ENCODE measurements at regions not wholly inside any gene's neighbourhood (a gene's known extent, or its start where the extent isn't known, plus 50 kb on each side); places are given as distances from the start of the nearest gene placed in this dataset.

DNA sequence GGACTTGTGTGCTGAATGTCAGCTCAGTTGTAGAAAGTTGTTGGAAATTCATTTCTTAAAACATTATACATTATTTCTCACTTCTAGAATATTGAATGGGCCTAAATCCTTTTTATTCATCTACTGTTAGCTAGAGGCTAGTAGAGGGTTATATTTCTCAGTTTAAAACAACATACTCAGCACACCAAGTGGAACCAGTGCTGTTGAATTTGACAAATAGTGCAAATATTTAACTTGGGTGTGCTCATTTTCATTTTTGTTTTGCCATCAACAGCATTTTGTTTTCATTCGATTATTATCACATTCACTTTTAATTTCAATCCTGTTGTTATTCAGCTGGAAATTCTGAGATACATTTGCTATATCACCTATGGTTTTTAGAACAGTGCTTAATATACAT, 269.4 kb upstream of the PEX5L start:
- no peak for DNase-seq (ENCODE audit: low read depth)
- TF ChIP-seq, protein P1, sequence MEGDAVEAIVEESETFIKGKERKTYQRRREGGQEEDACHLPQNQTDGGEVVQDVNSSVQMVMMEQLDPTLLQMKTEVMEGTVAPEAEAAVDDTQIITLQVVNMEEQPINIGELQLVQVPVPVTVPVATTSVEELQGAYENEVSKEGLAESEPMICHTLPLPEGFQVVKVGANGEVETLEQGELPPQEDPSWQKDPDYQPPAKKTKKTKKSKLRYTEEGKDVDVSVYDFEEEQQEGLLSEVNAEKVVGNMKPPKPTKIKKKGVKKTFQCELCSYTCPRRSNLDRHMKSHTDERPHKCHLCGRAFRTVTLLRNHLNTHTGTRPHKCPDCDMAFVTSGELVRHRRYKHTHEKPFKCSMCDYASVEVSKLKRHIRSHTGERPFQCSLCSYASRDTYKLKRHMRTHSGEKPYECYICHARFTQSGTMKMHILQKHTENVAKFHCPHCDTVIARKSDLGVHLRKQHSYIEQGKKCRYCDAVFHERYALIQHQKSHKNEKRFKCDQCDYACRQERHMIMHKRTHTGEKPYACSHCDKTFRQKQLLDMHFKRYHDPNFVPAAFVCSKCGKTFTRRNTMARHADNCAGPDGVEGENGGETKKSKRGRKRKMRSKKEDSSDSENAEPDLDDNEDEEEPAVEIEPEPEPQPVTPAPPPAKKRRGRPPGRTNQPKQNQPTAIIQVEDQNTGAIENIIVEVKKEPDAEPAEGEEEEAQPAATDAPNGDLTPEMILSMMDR (IDR thresholded peaks at IDR 0.05; ENCODE audit: low read length, missing control alignments), result no peak
- no peak overlapping the region for H3K4me3 ChIP-seq (replicated peaks; ENCODE audit: low read depth, low read length)

DNA sequence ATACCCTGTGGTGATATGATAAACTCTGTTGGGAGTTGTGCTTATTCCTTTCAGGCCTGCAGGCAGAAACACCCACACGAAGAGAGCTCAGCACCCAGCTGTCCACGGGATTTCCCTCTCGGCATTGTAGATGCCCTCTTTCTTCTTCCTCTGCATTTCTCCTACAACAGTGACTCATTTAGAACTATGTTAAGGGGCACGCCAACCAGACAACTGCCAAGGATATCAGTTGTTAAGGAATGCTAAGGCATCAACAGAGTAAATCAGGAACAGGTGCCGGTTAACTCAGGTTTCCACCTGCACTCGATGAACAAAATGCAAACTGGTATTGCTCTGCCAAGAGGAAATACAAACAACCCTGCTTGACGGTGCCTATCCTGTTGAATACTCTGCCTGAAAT, 270.0 kb upstream of the PEX5L start:
- DNase-seq (ENCODE audit: low read depth), result no peak
- TF ChIP-seq, protein P1 (IDR thresholded peaks at IDR 0.05; ENCODE audit: low read length, missing control alignments), result no peak
- no peak overlapping the region for H3K4me3 ChIP-seq (replicated peaks; ENCODE audit: low read depth, low read length)

DNA sequence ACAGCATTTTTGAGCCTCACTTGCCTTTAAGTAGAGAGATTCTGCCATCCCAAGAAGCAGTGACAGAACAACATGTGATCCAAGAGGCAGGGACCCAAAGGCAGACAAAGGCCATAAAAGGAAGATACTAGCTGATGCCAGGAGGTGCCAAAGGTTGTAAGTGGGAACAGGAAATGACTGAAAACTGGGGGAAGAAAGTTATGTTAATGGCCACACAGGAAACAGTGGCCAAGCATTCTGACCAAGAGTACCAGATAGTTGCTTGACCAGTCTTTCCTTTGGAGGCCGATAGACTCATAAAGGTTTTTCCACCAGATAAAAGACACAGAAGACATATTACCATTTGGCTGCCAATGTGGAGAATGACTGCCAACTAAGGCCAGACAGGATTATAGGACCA, 274.5 kb upstream of the PEX5L start:
- no peak for DNase-seq (ENCODE audit: low read depth)
- H3K4me3 ChIP-seq (replicated peaks; ENCODE audit: low read depth, low read length), result no peak overlapping the region
- TF ChIP-seq, protein P1 (IDR thresholded peaks at IDR 0.05; ENCODE audit: low read length, missing control alignments), result no peak

DNA sequence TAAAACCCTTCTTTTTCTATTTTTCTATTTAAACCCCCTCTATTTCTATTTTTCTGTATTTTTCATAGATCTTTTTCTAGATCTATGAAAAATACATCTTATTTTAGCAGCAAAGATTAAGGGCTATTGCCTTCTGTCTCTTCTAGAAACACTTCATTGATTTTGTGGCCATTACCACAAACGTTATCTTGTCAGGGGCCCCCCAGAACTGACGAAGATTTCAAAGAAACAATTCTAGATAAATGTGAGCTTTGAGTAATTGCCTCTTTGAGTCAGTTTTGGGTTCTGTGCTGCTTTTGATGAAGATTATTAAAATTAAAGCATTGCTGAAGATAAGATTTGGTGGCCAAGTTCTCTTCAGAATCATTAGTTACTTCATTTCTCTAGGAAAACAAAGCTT, 279.6 kb upstream of the PEX5L start:
- DNase-seq (ENCODE audit: low read depth), result no peak
- TF ChIP-seq, protein P1 (IDR thresholded peaks at IDR 0.05; ENCODE audit: low read length, missing control alignments), result no peak
- H3K4me3 ChIP-seq (replicated peaks; ENCODE audit: low read depth, low read length), result no peak overlapping the region

DNA sequence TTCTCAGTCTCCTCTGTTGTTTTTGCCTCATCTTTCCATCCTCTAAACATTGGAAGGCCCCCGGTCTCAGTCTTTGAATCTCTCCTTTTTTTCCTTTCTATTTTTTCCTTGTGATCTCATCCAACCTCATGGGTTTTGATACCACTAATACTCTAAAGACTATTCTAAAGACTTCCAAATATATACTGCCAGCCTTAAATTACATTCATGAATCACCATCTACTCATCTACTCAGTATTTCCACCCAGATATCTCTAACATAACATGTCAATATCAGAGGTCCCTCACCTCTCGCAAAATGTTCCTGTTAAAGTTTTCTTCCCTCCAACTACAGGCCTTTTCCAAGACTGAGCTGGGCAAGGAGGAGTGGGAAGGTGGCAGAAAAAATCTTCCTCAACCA, 282.5 kb upstream of the TTC14 start:
- DNase-seq (ENCODE audit: low read depth), result no peak
- no peak overlapping the region for H3K4me3 ChIP-seq (replicated peaks; ENCODE audit: low read depth, low read length)
- TF ChIP-seq, protein P1 (IDR thresholded peaks at IDR 0.05; ENCODE audit: low read length, missing control alignments), result no peak

DNA sequence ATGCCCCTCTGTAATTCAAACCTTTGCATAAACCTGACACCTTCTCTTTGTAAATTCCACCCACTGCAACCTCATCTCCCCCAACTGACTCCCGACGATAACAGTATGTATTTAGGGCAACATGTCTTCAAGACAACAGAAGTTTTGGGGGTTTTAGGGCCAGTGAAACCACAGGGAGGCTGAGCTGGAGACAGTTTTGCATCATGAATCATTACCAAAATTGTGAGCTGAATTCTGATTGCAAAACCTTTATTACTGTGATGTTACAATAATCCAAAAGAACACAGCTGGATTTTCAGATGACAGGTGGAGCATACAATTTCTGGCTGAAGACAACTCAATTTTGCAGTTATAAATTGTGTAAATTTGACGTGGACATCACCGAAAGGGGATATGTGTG, 281.3 kb upstream of the TTC14 start:
- DNase-seq (ENCODE audit: low read depth), result no peak
- H3K4me3 ChIP-seq (replicated peaks; ENCODE audit: low read depth, low read length), result no peak overlapping the region
- TF ChIP-seq, protein P1 (IDR thresholded peaks at IDR 0.05; ENCODE audit: low read length, missing control alignments), result no peak

DNA sequence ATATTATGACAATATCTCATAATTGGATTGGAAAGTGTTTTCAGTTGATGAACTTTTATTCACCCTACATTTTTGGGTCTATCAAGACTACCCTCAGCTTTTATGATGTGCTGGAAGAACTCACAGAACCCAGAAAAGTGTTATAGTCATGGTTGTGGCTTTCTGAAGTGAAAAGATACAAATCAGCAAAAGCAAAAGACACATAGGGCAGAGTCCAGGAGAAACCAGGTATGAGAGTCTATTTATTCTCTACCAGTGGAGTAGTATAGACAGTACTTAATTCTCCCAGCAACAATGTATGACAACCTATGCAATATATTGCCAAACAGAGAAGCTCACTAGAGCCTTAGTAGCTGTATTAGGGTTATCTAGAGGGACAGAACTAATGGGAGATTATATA, 280.4 kb upstream of the TTC14 start:
- TF ChIP-seq, protein P1 (IDR thresholded peaks at IDR 0.05; ENCODE audit: low read length, missing control alignments), result no peak
- no peak overlapping the region for H3K4me3 ChIP-seq (replicated peaks; ENCODE audit: low read depth, low read length)
- DNase-seq (ENCODE audit: low read depth), result no peak
